Suprapubic skin (tissue), 4 donors: ENCODE measurements at regions not wholly inside any gene's neighbourhood (a gene's known extent, or its start where the extent isn't known, plus 50 kb on each side); places are given as distances from the start of the nearest gene placed in this dataset.

Experiments
- DNase-seq, 2 donors: peaks; one replicate each; pipeline ENCODE4 v3.0.0-alpha.2; 2019; ENCODE audit warnings: low spot score in 2 of 2
- H3K27ac ChIP-seq: fragments of 200-600 bp; sonication (generic); one replicate; pipeline ENCODE4 v1.5.1; 2019
- H3K27me3 ChIP-seq: fragments of 200-600 bp; sonication (generic); one replicate; pipeline ENCODE4 v1.5.1; 2019
- H3K36me3 ChIP-seq: fragments of 200-600 bp; sonication (generic); one replicate; pipeline ENCODE4 v1.5.1; 2019
- H3K4me1 ChIP-seq: fragments of 200-600 bp; sonication (generic); one replicate; pipeline ENCODE4 v1.5.1; 2019
- H3K4me3 ChIP-seq: fragments of 200-600 bp; sonication (generic); one replicate; pipeline ENCODE4 v1.5.1; 2019; ENCODE audit warnings: mild to moderate bottlenecking
- H3K9me3 ChIP-seq: fragments of 200-600 bp; sonication (generic); one replicate; pipeline ENCODE4 v1.5.1; 2019
- CTCF ChIP-seq, 2 donors: fragments of 200-600 bp in 1 of 2; fragments of 450-650 bp in 1 of 2; sonication (generic) in 1 of 2; IDR thresholded peaks; one replicate each; pipeline ENCODE4 v1.5.1; 2016 to 2019; ENCODE audit warnings: antibody characterized with exemption in 2 of 2, mild to moderate bottlenecking in 1 of 2, moderate library complexity in 1 of 2
- EP300 ChIP-seq: sonication (generic); formaldehyde crosslinking; IDR thresholded peaks from one replicate; pipeline ENCODE4 v1.6.1; 2017; ENCODE audit warnings: antibody characterized with exemption
- POLR2A ChIP-seq, 2 donors: fragments of 450-650 bp; IDR thresholded peaks; one replicate each; pipeline ENCODE4 v1.6.1; 2017; ENCODE audit warnings: antibody characterized with exemption in 2 of 2, mild to moderate bottlenecking in 2 of 2, moderate library complexity in 2 of 2
- POLR2AphosphoS5 ChIP-seq, 3 donors: sonication (generic); formaldehyde crosslinking; IDR thresholded peaks; one replicate each; pipeline ENCODE4 v1.6.1; 2017; ENCODE audit warnings: antibody characterized with exemption in 3 of 3
- WGBS: methylation state at CpG from one replicate; pipeline ENCODE4 v1.1.5; 2018; 5-methylcytosine and 5-hydroxymethylcytosine counted together

- H3K27me3 ChIP-seq: no peaks in the 10 kb centered on the region
- H3K4me3 ChIP-seq: no peak overlapping the region
- H3K27ac ChIP-seq: no peak overlapping the region
- TF ChIP-seq POLR2A (IDR thresholded peaks at IDR 0.05): no peak
- no peak for TF ChIP-seq CTCF (IDR thresholded peaks at IDR 0.05)
- no peak for TF ChIP-seq POLR2AphosphoS5 (IDR thresholded peaks at IDR 0.05)
- TF ChIP-seq EP300: no peak
- DNase-seq: no peak
- H3K36me3 ChIP-seq: no peaks in the 10 kb centered on the region
- H3K9me3 ChIP-seq: no peaks in the 10 kb centered on the region
- 74% methylated on average over 4 of the region's 4 CpGs for WGBS
- H3K4me1 ChIP-seq: no peaks in the 10 kb centered on the region
Measured at GRCh38 chr14:88064841-88065240, 59.9 kb downstream of the GPR65 start.

GRCh38 chr14:88069677-88070076 lies 64.7 kb downstream of the GPR65 start:
- H3K9me3 ChIP-seq: no peaks in the 10 kb centered on the region
- no peaks in the 10 kb centered on the region for H3K36me3 ChIP-seq
- no peaks in the 10 kb centered on the region for H3K4me1 ChIP-seq
- no peak for DNase-seq
- H3K4me3 ChIP-seq: no peak overlapping the region
- TF ChIP-seq EP300: no peak
- no peak for TF ChIP-seq CTCF (IDR thresholded peaks at IDR 0.05)
- TF ChIP-seq POLR2AphosphoS5 (IDR thresholded peaks at IDR 0.05): no peak
- no peak for TF ChIP-seq POLR2A (IDR thresholded peaks at IDR 0.05)
- H3K27me3 ChIP-seq: no peaks in the 10 kb centered on the region
- H3K27ac ChIP-seq: no peak overlapping the region
- WGBS: 76% methylated on average over 1 of the region's 1 CpG

GRCh38 chr14:88075269-88075981 lies 70.5 kb downstream of the GPR65 start:
- Histone ChIP-seq H3K9me3 (no peaks in the 10 kb centered on the region), H3K4me3 (no peak overlapping the region), H3K27ac (no peak overlapping the region), H3K27me3 (no peaks in the 10 kb centered on the region), H3K4me1 (no peaks in the 10 kb centered on the region), H3K36me3 (no peaks in the 10 kb centered on the region)
- TF ChIP-seq POLR2A (IDR thresholded peaks at IDR 0.05): no peak
- TF ChIP-seq CTCF (IDR thresholded peaks at IDR 0.05): no peak
- TF ChIP-seq EP300: no peak
- 86% methylated on average over 4 of the region's 4 CpGs for WGBS
- DNase-seq: no peak

- Histone ChIP-seq H3K36me3 (no peaks in the 10 kb centered on the region), H3K27ac (no peak overlapping the region), H3K4me3 (no peak overlapping the region), H3K4me1 (no peaks in the 10 kb centered on the region), H3K27me3 (no peaks in the 10 kb centered on the region), H3K9me3 (no peaks in the 10 kb centered on the region)
- 86% methylated on average over 1 of the region's 1 CpG for WGBS
- TF ChIP-seq EP300: no peak
- TF ChIP-seq CTCF (IDR thresholded peaks at IDR 0.05): no peak
- no peak for TF ChIP-seq POLR2A (IDR thresholded peaks at IDR 0.05)
- no peak for DNase-seq
Measured at GRCh38 chr14:88078525-88078924, 73.6 kb downstream of the GPR65 start.

- no peak for TF ChIP-seq POLR2A (IDR thresholded peaks at IDR 0.05)
- TF ChIP-seq EP300: no peak
- TF ChIP-seq POLR2AphosphoS5 (IDR thresholded peaks at IDR 0.05): no peak
- no peak for TF ChIP-seq CTCF (IDR thresholded peaks at IDR 0.05)
- no peak overlapping the region for H3K4me3 ChIP-seq
- H3K36me3 ChIP-seq: no peaks in the 10 kb centered on the region
- H3K27ac ChIP-seq: no peak overlapping the region
- no peaks in the 10 kb centered on the region for H3K9me3 ChIP-seq
- no peak for DNase-seq
- H3K27me3 ChIP-seq: no peaks in the 10 kb centered on the region
- WGBS: 44% methylated on average over 2 of the region's 2 CpGs
- H3K4me1 ChIP-seq: no peaks in the 10 kb centered on the region
Measured at GRCh38 chr14:88079624-88080023, 74.7 kb downstream of the GPR65 start.
